Renal pelvis (tissue), 1 donor: ENCODE measurements at regions not wholly inside any gene's neighbourhood (a gene's known extent, or its start where the extent isn't known, plus 50 kb on each side); places are given as distances from the start of the nearest gene placed in this dataset.
A peak's percentile ranks its signal among the peaks of the same experiment; 100 is the strongest.
"Not testable (repeated sequence)": the region's sequence is repeated elsewhere in the genome, so short reads cannot be mapped to it uniquely, and the experiment has no call there.

Experiments
- DNase-seq: peaks from one replicate; pipeline ENCODE4 v3.0.0-alpha.2; 2013

GRCh38 chr1:219863816-219864215 is 64.5 kb downstream of the SLC30A10 start:
- not testable (repeated sequence) for DNase-seq

- DNase-seq, result no peak
Observed at GRCh38 chr1:219862366-219862765, 66.0 kb downstream of the SLC30A10 start.

- no peak for DNase-seq
Observed at GRCh38 chr1:219858980-219859379, 69.4 kb downstream of the SLC30A10 start.

GRCh38 chr1:219847215-219847855 is 81.0 kb downstream of the SLC30A10 start:
- DNase-seq, result no peak

GRCh38 chr1:219839595-219839994 is 88.8 kb downstream of the SLC30A10 start:
- DNase-seq, result not testable (repeated sequence)

GRCh38 chr1:219837994-219838294 is 90.4 kb downstream of the SLC30A10 start:
- no peak for DNase-seq

- DNase-seq, result peak; percentile 55
Observed at GRCh38 chr1:219837274-219837993, 90.9 kb downstream of the SLC30A10 start.

- no peak for DNase-seq
Observed at GRCh38 chr1:219834314-219834917, 93.9 kb downstream of the SLC30A10 start.

GRCh38 chr1:219833214-219833815 is 95.0 kb downstream of the SLC30A10 start:
- no peak for DNase-seq

- no peak for DNase-seq
Observed at GRCh38 chr1:219826290-219826689, 102.1 kb downstream of the SLC30A10 start.

- DNase-seq, result no peak
Observed at GRCh38 chr1:219825355-219825754, 103.0 kb downstream of the SLC30A10 start.

- no peak for DNase-seq
Observed at GRCh38 chr1:219824338-219824737, 104.0 kb downstream of the SLC30A10 start.

GRCh38 chr1:219820551-219820950 is 107.8 kb downstream of the SLC30A10 start:
- DNase-seq, result no peak

- no peak for DNase-seq
Observed at GRCh38 chr1:219817914-219818313, 110.4 kb downstream of the SLC30A10 start.

- no peak for DNase-seq
Observed at GRCh38 chr1:219813294-219813693, 115.1 kb downstream of the SLC30A10 start.

GRCh38 chr1:219812491-219813203 is 115.7 kb downstream of the SLC30A10 start:
- DNase-seq, result peak; percentile 54

- DNase-seq, result no peak
Observed at GRCh38 chr1:219812086-219812485, 116.3 kb downstream of the SLC30A10 start.

GRCh38 chr1:219810451-219810850 is 117.9 kb downstream of the SLC30A10 start:
- no peak for DNase-seq

- no peak for DNase-seq
Observed at GRCh38 chr1:219808790-219809189, 119.6 kb downstream of the SLC30A10 start.

GRCh38 chr1:219806642-219807041 is 121.7 kb downstream of the SLC30A10 start:
- no peak for DNase-seq

- no peak for DNase-seq
Observed at GRCh38 chr1:219806020-219806419, 122.3 kb downstream of the SLC30A10 start.

GRCh38 chr1:219805191-219805590 is 123.2 kb downstream of the SLC30A10 start:
- DNase-seq, result no peak
